HepG2 (cell line): ENCODE measurements at regions not wholly inside any gene's neighbourhood (a gene's known extent, or its start where the extent isn't known, plus 50 kb on each side); places are given as distances from the start of the nearest gene placed in this dataset.

ENCODE experiments used
- CTCF ChIP-seq: sonication (generic); formaldehyde crosslinking; IDR thresholded peaks from 2 replicates; pipeline ENCODE4 v1.5.0; 2020; ENCODE audit warnings: mild to moderate bottlenecking, missing genetic modification reagents, moderate library complexity
- KDM1A ChIP-seq: IDR thresholded peaks from 2 replicates; pipeline ENCODE4 v1.6.1; 2016; ENCODE audit warnings: missing compliant biosample characterization
- NAIF1 ChIP-seq: sonication (generic); formaldehyde crosslinking; IDR thresholded peaks from 2 replicates; pipeline ENCODE4 v1.5.0; 2020; ENCODE audit warnings: mild to moderate bottlenecking, missing genetic modification reagents, borderline replicate concordance
- POLR2A ChIP-seq, 2 experiments: IDR thresholded peaks; 2 replicates each; pipeline ENCODE4 v1.6.1; 2011; ENCODE audit warnings: low read depth in 2 of 2, low read length in 2 of 2, mild to moderate bottlenecking in 1 of 2, moderate library complexity in 1 of 2; ENCODE audit not compliant: insufficient read depth in 1 of 2
- RFX5 ChIP-seq: IDR thresholded peaks from 2 replicates; pipeline ENCODE4 v1.6.1; 2011; ENCODE audit warnings: low read depth, low read length, improper control_type of control experiment
- TRIM24 ChIP-seq: sonication (generic); formaldehyde crosslinking; IDR thresholded peaks from 2 replicates; pipeline ENCODE4 v1.8.0; 2022; ENCODE audit warnings: mild to moderate bottlenecking, missing genetic modification reagents
- USF2 ChIP-seq, 2 experiments: sonication (generic) in 1 of 2; formaldehyde crosslinking in 1 of 2; IDR thresholded peaks; 2 replicates each; pipeline versions ENCODE4 v1.5.1 to v1.6.1; 2011 to 2020; ENCODE audit warnings: borderline replicate concordance in 1 of 2, low read depth in 1 of 2, low read length in 1 of 2, mild to moderate bottlenecking in 1 of 2, missing genetic modification reagents in 1 of 2, moderate library complexity in 1 of 2
- ZNF282 ChIP-seq: fragments of 450-650 bp; IDR thresholded peaks from 2 replicates; pipeline ENCODE4 v1.6.1; 2018; ENCODE audit not compliant: partially characterized antibody

- no peak for TF ChIP-seq USF2 (IDR thresholded peaks at IDR 0.05; ENCODE audit: low read depth, low read length)
- no peak for TF ChIP-seq USF2 (CRISPR knock-in tag; IDR thresholded peaks at IDR 0.05; ENCODE audit: borderline replicate concordance)
- no peak for TF ChIP-seq RFX5
- TF ChIP-seq NAIF1 = no peak
- TF ChIP-seq ZNF282 = no peak
- TF ChIP-seq TRIM24 (CRISPR knock-in tag) = no peak
- no peak for TF ChIP-seq POLR2A (IDR thresholded peaks at IDR 0.05; ENCODE audit: insufficient read depth in 1 of 2, low read depth in 2 of 2, low read length in 2 of 2)
- TF ChIP-seq CTCF (CRISPR knock-in tag) = no peak
- no peak for TF ChIP-seq KDM1A (CRISPR knock-in tag)
These were observed 441.7 kb downstream of the CDH11 start for GRCh38 chr16:64679976-64680690.
